HG03354 (cell line): ENCODE measurements at regions not wholly inside any gene's neighbourhood (a gene's known extent, or its start where the extent isn't known, plus 50 kb on each side); places are given as distances from the start of the nearest gene placed in this dataset.

Source experiments
- ATAC-seq: cut with Tn5 transposase; IDR thresholded peaks from one replicate; pipeline ENCODE4 v1.9.1; 2021; ENCODE audit warnings: mild to moderate bottlenecking; ENCODE audit not compliant: unreplicated experiment, poor library complexity, severe bottlenecking

GRCh38 chr22:48807155-48807554 lies 1020.5 kb downstream of the BRD1 start:
- ATAC-seq, result no peak

DNA sequence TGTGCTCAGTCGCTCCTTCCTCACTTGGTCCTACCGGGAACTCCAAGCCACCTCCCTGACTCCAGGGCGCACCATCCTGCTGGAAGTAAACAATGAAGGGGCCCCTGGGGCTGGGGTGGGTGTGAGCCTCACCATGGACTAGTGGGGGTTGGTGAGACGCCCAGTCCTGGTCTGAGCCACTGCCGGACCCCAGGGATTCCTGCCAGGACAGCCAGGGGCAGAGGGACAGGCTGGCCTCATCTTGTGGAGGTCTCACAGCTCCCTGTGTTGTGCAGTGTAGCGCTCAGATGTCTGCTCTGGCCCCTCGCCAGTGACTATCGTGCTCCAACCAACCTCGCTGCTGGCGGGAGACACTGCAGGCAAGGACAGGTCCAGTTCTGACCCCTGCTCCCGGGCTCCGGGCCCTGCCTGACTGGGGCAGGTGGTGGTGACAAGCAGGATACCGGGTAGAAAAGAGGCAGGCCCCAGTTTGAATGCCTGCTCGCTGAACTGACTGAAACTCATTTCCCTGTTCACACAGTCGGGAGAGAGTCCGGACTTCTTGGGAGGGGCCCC lies 1021.4 kb downstream of the BRD1 start:
- no peak for ATAC-seq

- no peak for ATAC-seq
Measured at GRCh38 chr22:48805516-48805915, 1022.2 kb downstream of the BRD1 start.

GRCh38 chr22:48804811-48805301 lies 1022.8 kb downstream of the BRD1 start:
- no peak for ATAC-seq

DNA sequence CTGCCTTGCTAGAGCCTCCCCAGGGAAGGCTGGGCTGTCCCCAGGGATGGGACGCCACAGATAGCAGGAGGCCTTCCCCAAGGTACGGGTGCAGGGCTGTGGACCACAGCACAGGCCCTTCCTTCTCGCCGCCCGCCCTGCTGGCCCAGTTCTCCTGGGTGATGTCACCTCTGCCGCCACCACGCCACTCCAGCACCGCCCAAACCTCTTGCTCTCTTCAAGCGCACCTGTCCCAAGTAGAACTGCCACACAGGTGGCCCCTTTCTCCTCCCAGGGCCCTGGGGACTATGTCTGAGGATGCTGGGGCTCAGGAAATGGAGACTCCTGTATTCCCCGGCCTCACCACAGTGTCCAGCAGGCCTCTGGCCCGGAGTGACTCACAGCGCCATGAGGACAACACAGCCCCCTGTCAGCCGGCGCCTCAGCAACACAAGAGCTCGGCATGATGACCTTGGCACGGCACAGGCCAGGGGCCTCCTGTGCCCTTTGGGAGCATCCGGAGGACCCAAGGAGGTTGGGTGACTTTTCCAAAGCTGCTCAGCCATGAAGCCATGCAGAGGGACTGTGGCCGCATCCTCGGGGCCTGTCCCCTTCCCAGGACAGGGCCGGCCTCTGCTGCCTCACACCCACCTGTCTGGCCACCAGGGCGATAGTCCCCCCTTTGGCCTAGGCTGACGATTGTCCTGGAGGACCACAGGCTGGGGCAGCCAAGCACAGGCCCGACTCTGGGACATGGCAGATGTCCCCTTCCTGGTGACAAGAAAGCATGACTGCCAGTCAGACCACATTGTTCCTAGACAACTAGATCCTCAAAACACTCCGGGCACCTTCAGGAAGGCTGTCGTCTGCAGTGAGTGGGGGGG lies 1023.5 kb downstream of the BRD1 start:
- ATAC-seq, result no peak

- no peak for ATAC-seq
Measured at GRCh38 chr22:48803171-48803947, 1024.3 kb downstream of the BRD1 start.

DNA sequence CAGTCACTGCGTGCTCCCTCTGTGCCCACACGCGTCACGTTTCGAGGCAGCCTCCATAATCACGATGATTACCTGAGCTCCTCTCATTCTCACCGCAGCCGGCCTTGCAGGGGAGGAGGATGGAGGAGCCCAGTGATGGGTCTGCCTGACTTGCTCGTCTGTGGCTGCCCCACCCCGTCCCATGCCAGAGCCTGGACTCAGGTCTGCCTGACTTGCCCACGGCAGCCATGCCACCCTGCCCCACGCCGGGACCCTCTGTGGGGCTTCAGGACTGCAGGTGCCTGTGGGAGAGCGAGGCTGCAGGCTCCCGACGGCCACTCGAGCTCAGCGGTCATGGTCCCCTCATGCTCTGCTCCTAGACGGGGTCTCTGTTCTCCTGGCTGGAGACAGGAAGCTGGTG lies 1025.1 kb downstream of the BRD1 start:
- no peak for ATAC-seq

DNA sequence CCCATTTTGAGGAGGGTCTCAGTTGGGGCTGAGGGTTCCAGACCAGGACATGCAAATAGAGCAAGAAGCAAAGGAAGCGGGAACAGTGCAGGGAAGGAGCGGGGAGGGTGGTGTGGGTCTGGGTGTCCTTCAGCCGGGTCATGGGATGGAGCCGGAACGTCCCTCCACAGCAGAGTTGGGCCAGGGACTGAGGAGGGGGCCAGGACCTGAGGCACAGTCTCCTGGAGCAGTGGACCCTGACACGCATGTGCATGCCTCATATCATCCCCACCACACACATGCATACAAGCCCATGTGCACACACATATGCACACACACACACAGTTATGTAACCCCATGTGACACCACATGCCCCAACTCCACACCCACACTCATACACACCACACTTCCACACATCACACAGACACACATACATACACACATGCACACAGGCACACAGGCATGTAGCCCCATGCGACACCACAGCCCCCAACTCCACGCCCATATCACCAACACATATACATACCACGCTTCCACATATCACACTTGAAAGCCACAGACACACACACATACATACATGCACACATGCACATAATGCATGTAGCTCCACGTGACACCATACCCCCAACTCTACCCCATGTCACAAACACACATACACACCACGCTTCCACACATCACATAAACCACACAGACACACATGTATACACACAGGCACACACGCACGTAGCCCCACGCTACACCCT lies 1026.6 kb downstream of the BRD1 start:
- ATAC-seq, result no peak

DNA sequence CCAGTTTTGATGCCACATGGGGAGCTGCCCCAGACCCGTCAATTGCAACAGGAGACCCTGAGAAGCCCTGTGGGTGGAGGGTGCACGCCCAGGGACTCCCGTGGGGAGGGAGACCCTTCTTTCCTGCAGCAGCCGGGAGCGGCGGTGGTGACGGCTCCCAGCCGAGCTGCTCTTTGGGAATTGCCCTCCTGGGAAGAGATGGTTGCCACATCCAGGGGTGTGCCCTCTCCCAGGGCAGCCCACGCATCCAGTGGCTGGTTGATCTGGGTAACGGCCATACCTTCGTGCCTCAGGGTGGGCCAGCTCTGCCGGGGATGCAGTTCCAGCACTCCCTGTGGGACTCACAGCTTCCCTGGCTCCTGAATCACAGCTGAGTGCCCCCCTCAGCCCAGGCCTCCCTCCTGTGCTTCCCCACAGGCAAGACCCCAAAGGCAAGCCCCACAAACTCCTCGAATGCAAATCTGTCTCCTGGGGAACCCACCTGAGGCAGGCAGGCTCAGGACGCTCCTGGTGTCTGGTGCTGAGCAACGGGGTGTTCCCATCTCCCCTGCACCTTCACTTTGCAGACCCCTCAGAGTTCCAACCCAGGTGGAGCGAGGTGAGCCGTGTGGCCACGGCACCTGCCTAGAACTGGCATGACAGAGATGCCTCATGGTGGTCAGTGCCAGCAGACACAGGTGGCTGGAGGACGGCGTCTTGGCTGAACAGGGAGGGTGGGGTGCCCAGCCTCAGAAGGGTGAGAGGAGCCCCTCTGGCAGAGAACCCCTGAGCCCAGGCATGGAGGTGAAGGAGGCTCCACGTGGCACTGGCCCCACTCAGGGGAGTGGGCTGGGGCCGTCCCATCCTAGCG lies 1027.4 kb downstream of the BRD1 start:
- ATAC-seq, result no peak

DNA sequence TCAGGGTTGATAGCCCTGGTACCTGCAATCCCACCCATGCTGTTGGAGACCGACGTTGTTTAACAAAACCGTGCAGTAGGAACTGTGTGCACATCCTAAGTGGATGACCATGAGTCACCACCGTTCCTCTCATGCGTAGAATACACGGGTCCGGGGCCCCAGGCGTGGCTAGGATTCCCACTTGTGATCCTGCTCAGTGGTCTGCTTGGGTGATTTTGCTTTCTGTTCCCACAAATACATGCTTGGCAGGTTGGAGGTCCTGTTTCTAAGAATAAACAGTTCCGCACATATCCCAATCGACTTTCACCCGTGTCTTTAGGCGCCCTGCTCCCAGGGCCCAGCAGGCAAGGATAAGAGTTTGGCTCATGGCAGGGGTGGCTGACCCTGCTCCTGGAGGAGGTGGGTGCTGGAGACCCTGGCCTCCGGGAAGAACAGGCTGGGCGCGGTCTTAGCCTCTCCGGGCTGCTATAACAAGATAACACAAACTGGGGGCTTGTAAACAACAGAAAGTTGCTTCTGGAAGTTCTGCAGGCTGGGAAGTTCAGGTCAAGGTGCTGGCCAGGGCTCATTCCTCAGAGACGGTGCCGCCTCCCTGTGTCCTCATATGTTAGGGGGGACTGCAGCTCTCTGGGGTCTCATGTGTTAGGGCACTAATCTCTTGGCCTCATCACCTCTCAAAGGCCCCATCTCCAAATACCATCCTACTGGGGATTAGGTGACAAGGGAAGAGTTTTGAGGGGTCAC lies 1028.3 kb downstream of the BRD1 start:
- no peak for ATAC-seq

- no peak for ATAC-seq
Measured at GRCh38 chr22:48798281-48799226, 1029.1 kb downstream of the BRD1 start.

- no peak for ATAC-seq
Measured at GRCh38 chr22:48797731-48798130, 1029.9 kb downstream of the BRD1 start.

DNA sequence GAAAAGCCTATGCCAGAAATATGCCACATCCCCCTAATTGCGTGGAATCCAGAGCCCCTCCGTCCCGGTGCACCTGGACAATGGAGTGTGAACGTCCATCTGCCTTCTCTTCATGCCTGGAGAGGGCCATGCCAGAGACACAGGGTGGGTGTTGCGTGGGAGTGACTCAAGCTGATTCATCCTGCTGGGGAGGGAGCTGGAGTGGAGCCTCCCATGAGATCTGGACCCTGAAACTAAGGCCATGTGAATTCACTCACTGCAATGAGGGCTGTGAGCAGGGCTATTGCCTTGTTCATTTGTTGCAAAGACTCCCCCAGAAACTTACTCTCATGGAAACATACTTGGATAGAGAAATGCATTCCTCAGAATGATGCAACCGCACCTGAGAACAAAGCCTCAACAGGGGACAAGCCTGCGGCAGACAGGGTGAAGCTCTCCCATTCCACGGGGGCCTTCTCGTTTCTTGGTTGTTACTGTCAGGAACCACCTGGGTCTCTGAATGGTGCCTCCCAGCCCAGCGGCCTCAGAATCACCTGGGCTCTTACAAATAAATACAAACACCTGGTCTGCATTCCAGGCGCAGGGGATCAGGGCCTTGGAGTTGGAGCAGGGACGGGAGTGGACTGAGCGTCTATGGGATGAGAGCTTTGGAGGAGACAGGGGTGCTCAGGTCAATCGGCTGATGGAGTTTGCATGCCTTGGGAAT lies 1031.2 kb downstream of the BRD1 start:
- no peak for ATAC-seq

DNA sequence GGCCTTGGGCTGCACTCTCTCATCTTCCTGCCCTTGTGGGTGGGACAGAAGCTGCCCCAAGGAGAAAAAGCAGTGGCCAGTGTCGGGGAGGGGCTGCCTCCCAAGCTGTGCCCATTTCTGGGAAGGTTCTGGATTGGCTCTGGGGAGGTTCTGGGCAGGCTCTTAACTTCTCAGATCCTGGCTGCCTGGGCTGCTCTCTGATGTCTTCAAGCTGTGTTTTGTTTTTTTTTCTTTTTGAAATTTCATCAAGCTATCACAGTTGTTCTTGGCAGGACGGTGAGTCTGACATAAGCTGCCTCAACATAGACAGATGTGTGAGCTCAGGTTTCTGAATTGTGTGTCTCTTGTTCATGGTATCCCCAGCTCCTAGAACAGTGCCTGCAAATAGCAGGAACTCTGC lies 1032.0 kb downstream of the BRD1 start:
- ATAC-seq, result no peak

DNA sequence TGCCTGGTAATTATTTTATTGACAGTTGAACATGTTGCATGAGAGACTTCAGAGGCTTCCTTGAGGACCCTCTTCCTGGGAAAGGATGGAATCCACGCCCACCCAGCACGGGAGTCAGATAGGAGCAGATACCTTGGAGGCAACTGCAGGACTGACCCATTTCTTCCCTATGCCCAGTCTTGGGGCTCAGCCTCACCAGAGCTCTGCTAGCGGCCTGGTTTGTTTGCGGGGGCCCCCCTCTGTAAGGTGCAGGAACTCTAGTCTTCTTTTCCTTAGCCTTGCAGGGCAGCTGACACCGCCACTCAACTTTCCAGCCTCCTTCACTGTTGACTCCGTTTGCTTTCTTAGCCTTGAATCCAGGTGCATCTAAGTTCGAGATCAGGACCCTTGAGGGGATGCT lies 1032.8 kb downstream of the BRD1 start:
- no peak for ATAC-seq

GRCh38 chr22:48793949-48794348 lies 1033.7 kb downstream of the BRD1 start:
- ATAC-seq, result no peak

- ATAC-seq, result no peak
Measured at GRCh38 chr22:48786679-48786996, 1041.0 kb downstream of the BRD1 start.
